ENCODE measurements at regions not wholly inside any gene's neighbourhood (a gene's known extent, or its start where the extent isn't known, plus 50 kb on each side); places are given as distances from the start of the nearest gene placed in this dataset.

- Mint-ChIP-seq H3K4me3 (no peak overlapping the region), H3K4me1 (peaks cover 0 to 1% (median 0%) of the 10 kb centered on the region in 3 donors), H3K27ac (no peak overlapping the region), H3K36me3 (peaks cover 0 to 4% (median 0%) of the 10 kb centered on the region in 3 donors), H3K27me3 (peaks cover 9 to 13% of the 10 kb centered on the region in 2 donors), H3K9me3 (peaks cover 0 to 5% (median 0%) of the 10 kb centered on the region in 5 donors)
- Histone ChIP-seq H3K36me3 (ENCODE audit: insufficient read depth, low read length) (no peaks in the 10 kb centered on the region), H3K27me3 (ENCODE audit: insufficient read depth, low read length, poor library complexity, severe bottlenecking) (peaks cover 3% of the 10 kb centered on the region), H3K4me3 (ENCODE audit: low read length) (no peak overlapping the region), H3K4me1 (ENCODE audit: insufficient read depth, low read length) (no peaks in the 10 kb centered on the region), H3K27ac (ENCODE audit: low read depth, low read length) (no peak overlapping the region), H3K9me3 (ENCODE audit: low read length) (no peaks in the 10 kb centered on the region)
- CTCF ChIA-PET = no interaction called here
- no peak for DNase-seq
- POLR2A ChIA-PET = no interaction called here
These were observed 158.2 kb upstream of the NOCT start for GRCh38 chr4:138857416-138857815.

- Histone ChIP-seq H3K9me3 (ENCODE audit: low read length) (no peaks in the 10 kb centered on the region), H3K36me3 (ENCODE audit: insufficient read depth, low read length) (no peaks in the 10 kb centered on the region), H3K4me1 (ENCODE audit: insufficient read depth, low read length) (no peaks in the 10 kb centered on the region), H3K27ac (ENCODE audit: low read depth, low read length) (no peak overlapping the region), H3K27me3 (ENCODE audit: insufficient read depth, low read length, poor library complexity, severe bottlenecking) (peaks cover 5% of the 10 kb centered on the region), H3K4me3 (ENCODE audit: low read length) (no peak overlapping the region)
- Mint-ChIP-seq H3K4me3 (no peak overlapping the region), H3K27ac (no peak overlapping the region), H3K4me1 (peaks cover 0 to 12% (median 0%) of the 10 kb centered on the region in 3 donors), H3K36me3 (peaks cover 0 to 4% (median 1%) of the 10 kb centered on the region in 3 donors), H3K9me3 (peaks cover 0 to 7% (median 0%) of the 10 kb centered on the region in 5 donors), H3K27me3 (peaks cover 8 to 13% of the 10 kb centered on the region in 2 donors)
- DNase-seq = no peak
- ChIA-PET POLR2A (no interaction called here), CTCF (no interaction called here)
These were observed 162.9 kb upstream of the NOCT start for GRCh38 chr4:138852681-138853080.

GRCh38 chr4:138851391-138852335 is 163.9 kb upstream of the NOCT start:
- POLR2A ChIA-PET = no interaction called here
- H3K36me3 Mint-ChIP-seq = peaks cover 0 to 4% (median 1%) of the 10 kb centered on the region in 3 donors
- Histone ChIP-seq H3K27ac (ENCODE audit: low read depth, low read length) (no peak overlapping the region), H3K4me3 (ENCODE audit: low read length) (no peak overlapping the region), H3K9me3 (ENCODE audit: low read length) (no peaks in the 10 kb centered on the region), H3K36me3 (ENCODE audit: insufficient read depth, low read length) (no peaks in the 10 kb centered on the region), H3K4me1 (ENCODE audit: insufficient read depth, low read length) (no peaks in the 10 kb centered on the region), H3K27me3 (ENCODE audit: insufficient read depth, low read length, poor library complexity, severe bottlenecking) (peaks cover 5% of the 10 kb centered on the region)
- DNase-seq = no peak
- CTCF ChIA-PET = no interaction called here
- peaks cover 0 to 8% (median 0%) of the 10 kb centered on the region in 5 donors for H3K9me3 Mint-ChIP-seq
- no peak overlapping the region for H3K27ac Mint-ChIP-seq
- H3K4me3 Mint-ChIP-seq = peak overlapping the region in 1 of 7 donors; percentile 6
- peaks cover 0 to 12% (median 0%) of the 10 kb centered on the region in 3 donors for H3K4me1 Mint-ChIP-seq
- peaks cover 8 to 13% of the 10 kb centered on the region in 2 donors for H3K27me3 Mint-ChIP-seq

GRCh38 chr4:138845664-138846063 is 169.9 kb upstream of the NOCT start:
- Histone ChIP-seq H3K27me3 (ENCODE audit: insufficient read depth, low read length, poor library complexity, severe bottlenecking) (no peaks in the 10 kb centered on the region), H3K36me3 (ENCODE audit: insufficient read depth, low read length) (no peaks in the 10 kb centered on the region), H3K4me1 (ENCODE audit: insufficient read depth, low read length) (no peaks in the 10 kb centered on the region), H3K4me3 (ENCODE audit: low read length) (no peak overlapping the region), H3K27ac (ENCODE audit: low read depth, low read length) (no peak overlapping the region), H3K9me3 (ENCODE audit: low read length) (no peaks in the 10 kb centered on the region)
- CTCF ChIA-PET = no interaction called here
- no peaks in the 10 kb centered on the region for H3K4me1 Mint-ChIP-seq
- H3K36me3 Mint-ChIP-seq = peaks cover 0 to 1% (median 0%) of the 10 kb centered on the region in 3 donors
- POLR2A ChIA-PET = no interaction called here
- no peak overlapping the region for H3K27ac Mint-ChIP-seq
- H3K4me3 Mint-ChIP-seq = no peak overlapping the region
- no peak for DNase-seq
- peaks cover 0 to 3% (median 0%) of the 10 kb centered on the region in 5 donors for H3K9me3 Mint-ChIP-seq
- H3K27me3 Mint-ChIP-seq = peaks cover 1 to 5% of the 10 kb centered on the region in 2 donors

- POLR2A ChIA-PET = no interaction called here
- Histone ChIP-seq H3K4me3 (ENCODE audit: low read length) (no peak overlapping the region), H3K9me3 (ENCODE audit: low read length) (no peaks in the 10 kb centered on the region), H3K27ac (ENCODE audit: low read depth, low read length) (no peak overlapping the region), H3K27me3 (ENCODE audit: insufficient read depth, low read length, poor library complexity, severe bottlenecking) (no peaks in the 10 kb centered on the region), H3K4me1 (ENCODE audit: insufficient read depth, low read length) (no peaks in the 10 kb centered on the region), H3K36me3 (ENCODE audit: insufficient read depth, low read length) (no peaks in the 10 kb centered on the region)
- no peak for DNase-seq
- Mint-ChIP-seq H3K9me3 (peaks cover 0 to 3% (median 0%) of the 10 kb centered on the region in 5 donors), H3K27me3 (peaks cover 0 to 5% of the 10 kb centered on the region in 2 donors), H3K4me1 (no peaks in the 10 kb centered on the region), H3K36me3 (peaks cover 0 to 1% (median 0%) of the 10 kb centered on the region in 3 donors), H3K4me3 (no peak overlapping the region), H3K27ac (no peak overlapping the region)
- CTCF ChIA-PET = no interaction called here
These were observed 170.5 kb upstream of the NOCT start for GRCh38 chr4:138845054-138845453.

- Mint-ChIP-seq H3K4me1 (no peaks in the 10 kb centered on the region), H3K27me3 (peaks cover 0 to 5% of the 10 kb centered on the region in 2 donors), H3K36me3 (no peaks in the 10 kb centered on the region), H3K27ac (no peak overlapping the region), H3K9me3 (peaks cover 0 to 1% (median 0%) of the 10 kb centered on the region in 5 donors), H3K4me3 (no peak overlapping the region)
- ChIA-PET POLR2A (no interaction called here), CTCF (no interaction called here)
- Histone ChIP-seq H3K4me3 (ENCODE audit: low read length) (no peak overlapping the region), H3K9me3 (ENCODE audit: low read length) (no peaks in the 10 kb centered on the region), H3K27me3 (ENCODE audit: insufficient read depth, low read length, poor library complexity, severe bottlenecking) (no peaks in the 10 kb centered on the region), H3K36me3 (ENCODE audit: insufficient read depth, low read length) (no peaks in the 10 kb centered on the region), H3K4me1 (ENCODE audit: insufficient read depth, low read length) (no peaks in the 10 kb centered on the region), H3K27ac (ENCODE audit: low read depth, low read length) (no peak overlapping the region)
- DNase-seq = no peak
These were observed 172.0 kb upstream of the NOCT start for GRCh38 chr4:138843616-138844015.

GRCh38 chr4:138841343-138841742 is 174.2 kb upstream of the NOCT start:
- Mint-ChIP-seq H3K27ac (no peak overlapping the region), H3K4me3 (no peak overlapping the region), H3K27me3 (peaks cover 3 to 10% of the 10 kb centered on the region in 2 donors), H3K4me1 (no peaks in the 10 kb centered on the region), H3K9me3 (peaks cover 0 to 2% (median 0%) of the 10 kb centered on the region in 5 donors), H3K36me3 (no peaks in the 10 kb centered on the region)
- Histone ChIP-seq H3K36me3 (ENCODE audit: insufficient read depth, low read length) (no peaks in the 10 kb centered on the region), H3K27me3 (ENCODE audit: insufficient read depth, low read length, poor library complexity, severe bottlenecking) (no peaks in the 10 kb centered on the region), H3K27ac (ENCODE audit: low read depth, low read length) (no peak overlapping the region), H3K4me1 (ENCODE audit: insufficient read depth, low read length) (no peaks in the 10 kb centered on the region), H3K9me3 (ENCODE audit: low read length) (no peaks in the 10 kb centered on the region), H3K4me3 (ENCODE audit: low read length) (no peak overlapping the region)
- POLR2A ChIA-PET = no interaction called here
- CTCF ChIA-PET = no interaction called here
- no peak for DNase-seq

GRCh38 chr4:138838251-138838650 is 177.3 kb upstream of the NOCT start:
- CTCF ChIA-PET = no interaction called here
- Mint-ChIP-seq H3K27me3 (peaks cover 3 to 13% of the 10 kb centered on the region in 2 donors), H3K4me3 (no peak overlapping the region), H3K4me1 (no peaks in the 10 kb centered on the region), H3K9me3 (peaks cover 0 to 3% (median 0%) of the 10 kb centered on the region in 5 donors), H3K27ac (no peak overlapping the region), H3K36me3 (no peaks in the 10 kb centered on the region)
- Histone ChIP-seq H3K4me3 (ENCODE audit: low read length) (no peak overlapping the region), H3K27me3 (ENCODE audit: insufficient read depth, low read length, poor library complexity, severe bottlenecking) (no peaks in the 10 kb centered on the region), H3K36me3 (ENCODE audit: insufficient read depth, low read length) (no peaks in the 10 kb centered on the region), H3K4me1 (ENCODE audit: insufficient read depth, low read length) (no peaks in the 10 kb centered on the region), H3K9me3 (ENCODE audit: low read length) (no peaks in the 10 kb centered on the region), H3K27ac (ENCODE audit: low read depth, low read length) (no peak overlapping the region)
- no peak for DNase-seq
- POLR2A ChIA-PET = no interaction called here

Measured in CD8-positive, alpha-beta memory T cell (primary cell).